Breast epithelium (tissue), 3 donors: ENCODE measurements at regions not wholly inside any gene's neighbourhood (a gene's known extent, or its start where the extent isn't known, plus 50 kb on each side); places are given as distances from the start of the nearest gene placed in this dataset.

Source experiments
- POLR2AphosphoS5 ChIP-seq, 3 donors: sonication (generic); formaldehyde crosslinking; IDR thresholded peaks; one replicate each; pipeline ENCODE4 v1.6.1; 2017; ENCODE audit warnings: antibody characterized with exemption in 3 of 3
- TF ChIP-seq, protein P1 (sequence below), 3 donors: fragments of 450-650 bp; IDR thresholded peaks; one replicate each; pipeline ENCODE4 v1.5.1; 2016 to 2017; ENCODE audit warnings: antibody characterized with exemption in 3 of 3, mild to moderate bottlenecking in 3 of 3, moderate library complexity in 3 of 3

DNA sequence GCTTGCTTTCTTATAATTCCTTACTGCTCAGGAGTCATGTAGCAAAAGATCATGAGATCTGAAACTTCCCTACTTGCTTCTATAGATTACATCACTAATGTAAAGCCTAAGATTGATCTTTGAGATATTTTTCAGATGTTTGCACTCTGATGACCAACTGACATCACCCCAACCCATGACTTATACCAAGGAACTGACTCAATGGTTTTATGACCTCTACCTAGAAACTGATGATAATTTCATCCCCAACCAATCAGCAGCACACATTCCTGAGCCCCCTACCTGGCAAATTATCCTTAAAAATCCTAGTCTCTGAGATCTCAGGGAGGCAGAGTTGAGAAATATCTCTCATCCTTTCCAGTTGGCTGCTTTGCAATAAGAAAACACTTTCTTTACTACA is 122.3 kb upstream of the CAMK1G start:
- TF ChIP-seq, protein P1, sequence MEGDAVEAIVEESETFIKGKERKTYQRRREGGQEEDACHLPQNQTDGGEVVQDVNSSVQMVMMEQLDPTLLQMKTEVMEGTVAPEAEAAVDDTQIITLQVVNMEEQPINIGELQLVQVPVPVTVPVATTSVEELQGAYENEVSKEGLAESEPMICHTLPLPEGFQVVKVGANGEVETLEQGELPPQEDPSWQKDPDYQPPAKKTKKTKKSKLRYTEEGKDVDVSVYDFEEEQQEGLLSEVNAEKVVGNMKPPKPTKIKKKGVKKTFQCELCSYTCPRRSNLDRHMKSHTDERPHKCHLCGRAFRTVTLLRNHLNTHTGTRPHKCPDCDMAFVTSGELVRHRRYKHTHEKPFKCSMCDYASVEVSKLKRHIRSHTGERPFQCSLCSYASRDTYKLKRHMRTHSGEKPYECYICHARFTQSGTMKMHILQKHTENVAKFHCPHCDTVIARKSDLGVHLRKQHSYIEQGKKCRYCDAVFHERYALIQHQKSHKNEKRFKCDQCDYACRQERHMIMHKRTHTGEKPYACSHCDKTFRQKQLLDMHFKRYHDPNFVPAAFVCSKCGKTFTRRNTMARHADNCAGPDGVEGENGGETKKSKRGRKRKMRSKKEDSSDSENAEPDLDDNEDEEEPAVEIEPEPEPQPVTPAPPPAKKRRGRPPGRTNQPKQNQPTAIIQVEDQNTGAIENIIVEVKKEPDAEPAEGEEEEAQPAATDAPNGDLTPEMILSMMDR (IDR thresholded peaks at IDR 0.05) = no peak
- TF ChIP-seq POLR2AphosphoS5 (IDR thresholded peaks at IDR 0.05) = no peak
